ENCODE measurements at regions not wholly inside any gene's neighbourhood (a gene's known extent, or its start where the extent isn't known, plus 50 kb on each side); places are given as distances from the start of the nearest gene placed in this dataset.

GRCh38 chr5:72722792-72723452 is 93.5 kb upstream of the TNPO1 start:
- H3K18ac ChIP-seq (ENCODE audit: extremely low read depth, low read length) = no peak overlapping the region
- H4K5ac ChIP-seq (ENCODE audit: insufficient read length, low read depth, low read length) = no peak overlapping the region
- TF ChIP-seq TBP (IDR thresholded peaks at IDR 0.05; ENCODE audit: low read depth, low read length) (no peak), CEBPB (IDR thresholded peaks at IDR 0.05; ENCODE audit: low read depth, low read length) (0 out of 2 replicates have a peak, but pooled peaks have one; percentile 25), TCF12 (IDR thresholded peaks at IDR 0.05; ENCODE audit: low read depth, low read length) (no peak)
- no peaks in the 10 kb centered on the region for H3K23me2 ChIP-seq (ENCODE audit: low read depth, low read length)
- no peaks in the 10 kb centered on the region for H3K79me1 ChIP-seq (ENCODE audit: low read depth, low read length)
- no peak overlapping the region for H3K23ac ChIP-seq (ENCODE audit: insufficient read length)
- no peak overlapping the region for H3K14ac ChIP-seq (ENCODE audit: insufficient read length)
- no peak overlapping the region for H3K9ac ChIP-seq (replicated peaks in 1 of 4; ENCODE audit: extremely low read depth in 1 of 4, low read depth in 3 of 4, low read length in 3 of 4)
- H3K9me3 ChIP-seq (ENCODE audit: insufficient read depth in 2 of 2, low read depth in 1 of 2, low read length in 1 of 2) = peaks cover 0 to 7% of the 10 kb centered on the region in 2 experiments; a peak in 2 of 4 replicates
- H3K4ac ChIP-seq (replicated peaks; ENCODE audit: insufficient read length, low read depth, low read length) = no peak overlapping the region
- no peak overlapping the region for H2BK120ac ChIP-seq (replicated peaks; ENCODE audit: low read depth, low read length)
- no peaks in the 10 kb centered on the region for H3K36me3 ChIP-seq (ENCODE audit: control insufficient read depth in 2 of 4, insufficient read depth in 4 of 4, low read length in 3 of 4)
- H4K8ac ChIP-seq (ENCODE audit: extremely low read depth, insufficient read depth, low read length) = no peak overlapping the region
- no peak overlapping the region for H4K91ac ChIP-seq (replicated peaks; ENCODE audit: insufficient read length, low read length)
- ChIA-PET POLR2A (ENCODE audit: partially characterized antibody) (no interaction called here), CTCF (ENCODE audit: partially characterized antibody) (no interaction called here)
- DNase-seq (ENCODE audit: low read depth in 1 of 2, low spot score in 2 of 2) (no peak), FAIRE-seq (no peak)
- no peak overlapping the region for H3K4me2 ChIP-seq (ENCODE audit: insufficient read depth in 1 of 2, low read depth in 2 of 2, low read length in 2 of 2)
- no peaks in the 10 kb centered on the region for H3K79me2 ChIP-seq (ENCODE audit: control insufficient read depth in 1 of 2, insufficient read depth in 2 of 2, low read length in 2 of 2)
- 91% methylated on average over 5 of the region's 5 CpGs; no CpG with 5 or more reads in 1 of the 2 experiments for WGBS, 2 experiments (ENCODE audit: extremely low coverage in 1 of 2, insufficient coverage in 1 of 2, insufficient read length in 1 of 2, insufficient replicate concordance in 2 of 2, low coverage in 1 of 2, low lambda C conversion rate in 2 of 2, missing lambda C conversion rate in 1 of 2)
- H2BK20ac ChIP-seq (ENCODE audit: low read length) = no peak overlapping the region
- no peaks in the 10 kb centered on the region for H4K20me1 ChIP-seq (replicated peaks in 1 of 2; ENCODE audit: control insufficient read depth in 1 of 2, insufficient read depth in 2 of 2, low read length in 2 of 2)
- H3K56ac ChIP-seq (replicated peaks; ENCODE audit: insufficient read length, low read depth, low read length) = no peak overlapping the region
- no peak overlapping the region for H2BK5ac ChIP-seq (ENCODE audit: low read depth, low read length)
- H2BK12ac ChIP-seq (ENCODE audit: low read depth, low read length) = no peak overlapping the region
- H3K4me1 ChIP-seq (replicated peaks in 1 of 4; ENCODE audit: control insufficient read depth in 3 of 4, insufficient read depth in 4 of 4, low read length in 3 of 4) = no peaks in the 10 kb centered on the region
- H3K27me3 ChIP-seq (replicated peaks in 1 of 4; ENCODE audit: control insufficient read depth in 3 of 4, extremely low read depth in 1 of 4, insufficient read depth in 3 of 4, low read length in 3 of 4) = no peaks in the 10 kb centered on the region
- peak overlapping the region; percentile 85; the same call in 1 of the 2 replicates for H2AFZ ChIP-seq (ENCODE audit: low read length)
- H3K4me3 ChIP-seq (ENCODE audit: extremely low read depth in 1 of 4, insufficient read depth in 2 of 4, low read depth in 3 of 4, low read length in 4 of 4) = no peak overlapping the region
- H2BK15ac ChIP-seq (ENCODE audit: low read length) = no peak overlapping the region
- no peak overlapping the region for H3K27ac ChIP-seq (ENCODE audit: low read depth, low read length)
- H2AK5ac ChIP-seq (ENCODE audit: low read depth, low read length) = no peak overlapping the region

Measured in H1 (cell line).